ENCODE measurements at regions not wholly inside any gene's neighbourhood (a gene's known extent, or its start where the extent isn't known, plus 50 kb on each side); places are given as distances from the start of the nearest gene placed in this dataset.

DNA sequence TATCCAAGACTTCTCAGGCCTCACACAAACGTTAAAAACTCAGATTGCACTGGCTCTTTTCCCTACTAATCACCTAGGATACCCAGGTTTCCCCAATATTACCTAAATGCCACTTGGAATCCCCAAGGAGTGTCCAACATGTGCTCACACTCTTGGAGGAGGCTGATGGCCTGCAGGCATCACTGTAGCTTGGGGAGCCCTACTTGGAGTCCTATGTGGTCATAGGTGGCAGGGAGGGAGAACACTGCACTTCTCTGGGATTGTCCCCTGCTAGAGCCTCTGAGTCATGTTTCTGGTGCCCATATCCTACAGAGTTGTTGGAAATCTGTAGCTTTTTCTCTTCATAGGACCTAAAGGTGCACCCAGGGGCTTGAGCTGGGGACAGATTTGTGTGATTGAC lies 433.7 kb downstream of the ARHGEF28 start:
- no peak for DNase-seq (ENCODE audit: low spot score)

GRCh38 chr5:74056789-74057164 lies 430.8 kb downstream of the ARHGEF28 start:
- DNase-seq (ENCODE audit: low spot score) = no peak

- no peak for DNase-seq (ENCODE audit: low spot score)
Measured at GRCh38 chr5:74056107-74056788, 430.3 kb downstream of the ARHGEF28 start.

GRCh38 chr5:74055486-74056106 lies 429.6 kb downstream of the ARHGEF28 start:
- DNase-seq (ENCODE audit: low spot score) = no peak

DNA sequence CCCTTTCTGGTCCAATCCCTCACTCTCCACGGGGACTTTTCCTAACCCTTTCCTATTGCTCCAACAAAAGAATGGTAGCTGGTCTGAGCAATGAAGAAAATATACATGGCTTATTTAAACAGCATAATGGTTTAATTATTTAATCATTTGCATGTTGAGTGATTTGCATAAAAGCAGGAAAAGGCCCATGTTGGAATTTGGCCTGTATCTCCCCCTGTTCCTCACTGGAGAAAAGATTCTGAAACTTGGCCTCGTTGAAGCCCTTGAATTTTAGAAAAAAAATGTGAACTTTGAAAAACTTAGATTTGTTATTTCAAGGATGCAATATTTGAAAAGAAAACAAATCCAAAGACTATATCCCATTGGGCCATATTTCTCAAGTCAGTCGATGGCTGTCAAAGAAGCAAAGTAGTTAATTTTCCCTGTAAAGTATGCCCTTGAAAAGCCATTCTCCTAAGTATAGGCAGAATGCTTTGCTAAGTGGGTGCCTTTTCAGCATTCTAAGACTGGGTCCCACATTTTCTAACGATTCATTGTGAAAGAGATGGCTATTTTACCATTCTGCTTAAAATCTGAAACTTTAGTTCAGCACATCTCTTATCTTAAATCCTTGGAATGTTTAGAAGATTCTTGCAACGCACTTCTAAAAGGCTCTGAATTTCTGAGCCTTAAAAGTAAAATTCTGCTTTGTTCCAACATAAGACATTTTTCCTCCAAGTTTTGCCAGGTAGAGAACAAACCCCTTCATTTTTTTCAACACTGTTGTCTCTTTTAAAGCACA lies 428.8 kb downstream of the ARHGEF28 start:
- DNase-seq (ENCODE audit: low spot score) = no peak

DNA sequence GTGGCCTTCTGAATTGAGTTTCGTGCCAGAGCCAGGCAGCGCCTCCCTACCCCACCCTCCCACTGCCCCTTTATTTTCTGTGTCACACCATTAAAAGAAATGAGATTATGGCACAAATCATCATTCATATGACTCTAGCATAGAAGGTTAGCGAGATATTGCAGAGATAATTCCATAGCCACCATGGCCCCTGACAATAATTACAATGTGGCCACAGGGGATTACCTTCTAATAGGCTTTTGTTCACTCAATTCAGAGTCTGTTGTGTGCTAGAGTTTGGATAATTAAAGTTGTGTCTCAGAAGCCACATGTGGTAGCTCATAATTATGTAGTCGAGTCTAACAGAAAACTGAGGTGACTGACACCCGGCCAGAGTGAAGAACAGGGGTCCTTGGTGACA lies 428.1 kb downstream of the ARHGEF28 start:
- DNase-seq (ENCODE audit: low spot score) = no peak

DNA sequence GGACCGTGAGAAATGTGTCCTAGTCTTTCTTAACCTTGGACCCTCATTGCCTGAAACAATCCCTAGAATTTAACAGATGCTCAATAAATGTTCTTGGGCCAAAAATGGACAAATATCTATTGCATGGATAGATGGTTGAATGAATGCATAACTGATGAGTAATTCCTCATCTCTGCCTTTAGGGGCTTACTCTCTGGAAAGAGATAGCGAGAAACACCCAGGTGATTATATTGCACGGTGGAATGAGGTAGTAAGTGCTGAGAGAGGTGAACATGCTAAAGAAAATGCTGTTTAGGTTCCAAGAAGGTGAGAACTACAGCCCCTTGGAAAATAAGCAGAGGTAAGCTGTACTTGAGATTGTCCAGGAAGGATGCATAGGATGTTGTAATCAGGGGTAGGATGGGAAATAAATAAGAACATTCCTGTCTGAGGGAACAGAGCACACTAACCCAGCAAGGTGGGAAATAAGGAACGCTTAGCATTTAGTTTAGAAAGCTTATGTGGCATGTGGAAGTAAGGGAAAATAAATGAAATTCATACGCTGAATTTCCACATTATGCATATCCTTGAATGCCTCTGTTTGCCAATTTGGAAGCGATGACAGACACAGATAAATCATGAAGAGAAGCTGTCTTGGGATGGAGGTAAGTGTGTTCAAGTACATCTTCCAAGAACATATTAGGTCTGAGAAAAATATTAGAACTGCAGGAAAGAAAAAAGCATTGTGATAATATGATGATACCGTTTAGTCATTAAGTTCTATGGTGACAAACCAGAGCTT lies 426.6 kb downstream of the ARHGEF28 start:
- no peak for DNase-seq (ENCODE audit: low spot score)

- DNase-seq (ENCODE audit: low spot score) = no peak
Measured at GRCh38 chr5:74051076-74051475, 425.1 kb downstream of the ARHGEF28 start.

- DNase-seq (ENCODE audit: low spot score) = no peak
Measured at GRCh38 chr5:74044936-74045335, 418.9 kb downstream of the ARHGEF28 start.

GRCh38 chr5:74042959-74043358 lies 417.0 kb downstream of the ARHGEF28 start:
- no peak for DNase-seq (ENCODE audit: low spot score)

DNA sequence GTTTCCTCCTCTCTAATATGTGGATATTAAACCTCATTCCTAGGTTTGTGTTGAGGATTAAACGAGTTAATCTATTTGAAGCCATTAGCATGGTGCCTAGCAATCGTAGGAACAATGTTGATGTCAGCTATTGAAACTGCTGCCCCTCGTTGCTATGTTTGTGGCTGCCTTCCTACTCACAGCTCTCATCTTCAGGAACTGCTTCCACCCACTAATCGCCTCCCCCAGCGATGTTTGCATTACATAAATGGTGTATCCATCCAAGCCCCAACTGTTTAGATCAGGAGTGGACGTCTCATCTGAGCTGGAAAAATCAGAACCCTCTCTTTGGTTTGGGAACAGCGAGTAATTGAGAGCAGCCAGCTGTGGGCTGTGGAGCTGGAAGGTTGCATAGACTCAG lies 416.6 kb downstream of the ARHGEF28 start:
- DNase-seq (ENCODE audit: low spot score) = no peak

GRCh38 chr5:74041913-74042312 lies 415.9 kb downstream of the ARHGEF28 start:
- DNase-seq (ENCODE audit: low spot score) = no peak

DNA sequence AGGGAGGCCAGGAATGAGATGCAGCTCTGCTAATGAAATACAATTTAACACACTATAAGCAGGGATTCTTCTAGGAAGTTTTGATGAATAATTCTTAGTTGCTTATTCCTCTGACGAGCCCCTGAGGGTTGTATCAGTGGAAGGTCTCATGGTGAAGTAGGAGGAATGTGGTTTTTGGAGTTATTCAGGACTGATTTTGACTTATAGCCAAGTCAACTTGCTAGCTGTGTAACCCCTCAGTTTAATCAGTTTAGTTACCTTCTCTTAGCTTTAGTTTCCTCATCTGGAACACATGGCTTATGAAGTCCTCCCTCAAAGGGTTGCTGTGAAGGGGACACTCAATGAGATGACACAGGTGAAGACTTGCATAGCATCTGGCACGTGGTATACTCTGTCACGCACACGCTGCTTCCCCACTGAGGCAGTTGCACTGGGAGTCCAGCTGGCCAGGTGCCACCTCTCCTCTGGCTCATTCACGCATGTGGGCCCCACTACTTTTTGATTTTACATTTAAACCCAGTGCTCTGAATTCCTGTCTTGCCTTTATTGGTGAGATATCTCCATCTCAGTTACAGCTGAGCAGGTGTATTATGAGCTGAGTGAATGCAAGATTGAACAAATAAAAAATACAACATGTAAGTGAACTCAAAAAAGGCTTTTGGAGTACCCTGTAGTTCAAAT lies 415.0 kb downstream of the ARHGEF28 start:
- no peak for DNase-seq (ENCODE audit: low spot score)

DNA sequence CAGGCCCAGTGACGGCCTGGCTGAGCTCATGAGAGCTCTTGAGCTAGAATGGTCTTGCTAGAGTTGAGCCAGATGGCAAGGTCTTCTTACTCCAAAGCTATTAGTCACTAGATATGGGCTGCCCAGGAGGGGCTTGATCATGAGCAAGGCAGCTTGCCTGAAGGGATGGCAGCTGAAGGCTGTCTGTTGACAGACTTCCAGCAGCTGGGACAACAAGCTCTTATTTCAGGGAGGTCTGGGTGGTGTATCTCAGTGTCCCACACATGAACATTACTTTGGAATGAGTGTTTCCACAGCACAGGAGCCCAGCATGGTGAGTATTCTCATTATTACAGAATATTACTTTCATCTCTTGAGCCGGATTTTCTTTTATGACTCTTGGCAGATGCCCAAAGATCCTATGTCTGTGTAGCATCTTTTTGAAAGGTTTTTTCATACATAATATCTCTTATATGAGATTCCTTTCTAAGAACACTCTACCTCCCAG lies 414.1 kb downstream of the ARHGEF28 start:
- no peak for DNase-seq (ENCODE audit: low spot score)

DNA sequence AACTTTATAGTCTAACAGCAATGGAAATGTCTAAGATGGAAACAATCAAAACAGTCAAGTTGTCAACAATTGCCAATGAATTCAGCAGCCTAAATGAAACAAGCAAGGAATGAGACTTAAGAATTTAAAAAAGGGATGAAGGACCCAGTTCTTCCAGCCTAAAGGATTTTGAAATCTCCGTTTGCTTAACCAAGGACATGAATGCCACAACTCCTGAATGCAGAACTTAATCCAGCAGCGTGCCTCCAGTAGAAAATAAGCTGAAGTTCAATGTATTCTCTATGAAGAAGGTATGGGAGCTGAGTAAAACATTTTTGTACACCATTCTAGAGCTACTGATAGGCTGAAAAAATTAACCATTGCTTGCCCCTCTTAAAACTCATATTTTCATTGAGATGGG lies 411.3 kb downstream of the ARHGEF28 start:
- no peak for DNase-seq (ENCODE audit: low spot score)

DNA sequence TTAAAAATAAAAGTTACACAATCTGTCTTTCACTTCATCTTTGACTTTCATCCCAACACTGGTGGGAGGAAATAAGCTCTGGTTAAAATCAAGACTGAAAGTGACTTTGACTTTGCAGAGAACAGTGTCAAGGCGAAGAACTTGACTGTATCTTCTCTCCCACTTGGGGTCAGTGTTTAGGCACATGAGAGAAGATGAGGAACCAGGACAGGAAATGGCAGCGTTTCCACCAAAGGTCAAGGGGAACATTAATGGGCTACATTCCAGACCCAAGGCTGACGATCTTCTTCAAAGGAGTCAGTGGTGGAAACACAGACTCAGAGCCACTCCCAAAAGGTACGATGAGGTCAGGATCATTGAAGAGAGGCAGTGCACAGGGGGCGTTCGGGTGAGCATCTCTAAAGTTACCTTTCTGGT lies 409.5 kb downstream of the ARHGEF28 start:
- DNase-seq (ENCODE audit: low spot score) = no peak

- DNase-seq (ENCODE audit: low spot score) = no peak
Measured at GRCh38 chr5:74034733-74035132, 408.7 kb downstream of the ARHGEF28 start.

- DNase-seq (ENCODE audit: low spot score) = no peak
Measured at GRCh38 chr5:74032617-74033016, 406.6 kb downstream of the ARHGEF28 start.

GRCh38 chr5:74031536-74031935 lies 405.5 kb downstream of the ARHGEF28 start:
- DNase-seq (ENCODE audit: low spot score) = no peak

- DNase-seq (ENCODE audit: low spot score) = no peak
Measured at GRCh38 chr5:74030821-74031220, 404.8 kb downstream of the ARHGEF28 start.

- no peak for DNase-seq (ENCODE audit: low spot score)
Measured at GRCh38 chr5:74030371-74030770, 404.4 kb downstream of the ARHGEF28 start.

DNA sequence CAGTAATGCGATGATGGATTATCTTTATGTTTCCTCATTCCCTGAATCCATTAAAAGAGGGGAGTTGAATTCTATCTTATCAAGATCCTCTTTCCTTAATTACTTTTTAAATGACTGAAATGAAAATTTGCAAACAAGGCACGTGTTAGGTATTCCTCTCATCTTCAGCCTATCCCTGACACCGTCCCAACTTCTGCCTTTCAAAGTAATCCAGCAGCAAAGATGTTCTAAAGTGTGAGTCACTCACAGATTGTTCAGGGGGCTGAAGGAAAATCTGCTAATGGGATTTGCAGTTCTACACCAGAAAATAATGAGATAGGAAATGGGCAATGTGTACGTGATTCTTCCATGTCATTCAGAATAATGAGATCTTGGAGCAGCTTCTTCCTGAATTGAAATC lies 403.0 kb downstream of the ARHGEF28 start:
- DNase-seq (ENCODE audit: low spot score) = no peak
